ENCODE measurements at regions not wholly inside any gene's neighbourhood (a gene's known extent, or its start where the extent isn't known, plus 50 kb on each side); places are given as distances from the start of the nearest gene placed in this dataset.

DNA sequence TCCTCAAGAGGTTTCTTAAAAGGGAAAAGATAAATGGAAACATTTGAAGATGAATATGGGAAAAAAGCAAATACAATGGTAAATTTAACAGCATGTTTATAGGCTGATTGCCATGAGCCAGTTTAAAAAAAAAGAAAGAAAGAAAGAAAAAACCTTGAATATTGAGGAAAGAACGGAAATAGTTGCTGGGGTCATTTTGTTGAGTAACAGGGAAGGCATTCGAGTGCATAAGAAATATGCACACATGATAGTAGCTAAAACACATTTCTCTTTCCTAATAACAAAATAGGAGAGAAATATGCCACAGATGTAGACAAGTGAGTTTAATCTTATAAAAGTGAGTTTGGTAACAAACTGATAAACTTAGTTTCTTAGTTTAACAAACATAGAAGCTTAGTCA is 864.6 kb upstream of the ACO1 start:
- no peak overlapping the region for H4K91ac ChIP-seq (ENCODE audit: insufficient read length, low read depth, low read length)
- H3K9me3 Mint-ChIP-seq, result no peaks in the 10 kb centered on the region
- H3K4ac ChIP-seq (ENCODE audit: low read depth, low read length), result no peak overlapping the region
- H2BK15ac ChIP-seq (ENCODE audit: low read depth, low read length), result no peak overlapping the region
- H3K4me2 ChIP-seq (ENCODE audit: insufficient read depth, insufficient read length, low read length), result no peak overlapping the region
- TF ChIP-seq, protein P1, sequence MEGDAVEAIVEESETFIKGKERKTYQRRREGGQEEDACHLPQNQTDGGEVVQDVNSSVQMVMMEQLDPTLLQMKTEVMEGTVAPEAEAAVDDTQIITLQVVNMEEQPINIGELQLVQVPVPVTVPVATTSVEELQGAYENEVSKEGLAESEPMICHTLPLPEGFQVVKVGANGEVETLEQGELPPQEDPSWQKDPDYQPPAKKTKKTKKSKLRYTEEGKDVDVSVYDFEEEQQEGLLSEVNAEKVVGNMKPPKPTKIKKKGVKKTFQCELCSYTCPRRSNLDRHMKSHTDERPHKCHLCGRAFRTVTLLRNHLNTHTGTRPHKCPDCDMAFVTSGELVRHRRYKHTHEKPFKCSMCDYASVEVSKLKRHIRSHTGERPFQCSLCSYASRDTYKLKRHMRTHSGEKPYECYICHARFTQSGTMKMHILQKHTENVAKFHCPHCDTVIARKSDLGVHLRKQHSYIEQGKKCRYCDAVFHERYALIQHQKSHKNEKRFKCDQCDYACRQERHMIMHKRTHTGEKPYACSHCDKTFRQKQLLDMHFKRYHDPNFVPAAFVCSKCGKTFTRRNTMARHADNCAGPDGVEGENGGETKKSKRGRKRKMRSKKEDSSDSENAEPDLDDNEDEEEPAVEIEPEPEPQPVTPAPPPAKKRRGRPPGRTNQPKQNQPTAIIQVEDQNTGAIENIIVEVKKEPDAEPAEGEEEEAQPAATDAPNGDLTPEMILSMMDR (conservative IDR thresholded peaks at IDR 0.05), result no peak
- H3K79me1 ChIP-seq (ENCODE audit: insufficient read depth, low read depth, low read length, poor library complexity, severe bottlenecking), result no peaks in the 10 kb centered on the region
- no peak overlapping the region for H3K18ac ChIP-seq (ENCODE audit: insufficient read length, low read depth, low read length)
- H3K27ac Mint-ChIP-seq, result no peak overlapping the region; a peak in 1 of 7 replicates
- no CpG with 5 or more reads among the region's 2 CpGs for WGBS (ENCODE audit: extremely low coverage, insufficient read length, low lambda C conversion rate)
- H3K23ac ChIP-seq (ENCODE audit: insufficient read length, low read depth, low read length), result no peak overlapping the region
- H2BK12ac ChIP-seq (ENCODE audit: insufficient read length, low read depth, low read length), result no peak overlapping the region
- H4K20me1 ChIP-seq (ENCODE audit: control insufficient read depth, insufficient read depth, insufficient read length), result no peaks in the 10 kb centered on the region
- no peaks in the 10 kb centered on the region for H3K36me3 Mint-ChIP-seq (ENCODE audit: insufficient read depth in 1 of 3, low read depth in 3 of 3)
- no peak for DNase-seq
- no peak overlapping the region for H3T11ph ChIP-seq (ENCODE audit: low read length)
- H3K27ac ChIP-seq (ENCODE audit: insufficient read length, low read depth, low read length), result no peak overlapping the region
- H3K27me3 Mint-ChIP-seq (ENCODE audit: low read depth), result no peaks in the 10 kb centered on the region
- no peak overlapping the region for H4K5ac ChIP-seq (ENCODE audit: insufficient read length, low read depth, low read length)
- no peaks in the 10 kb centered on the region for H3K79me2 ChIP-seq (ENCODE audit: insufficient read depth, low read length)
- no peak overlapping the region for H4K8ac ChIP-seq (replicated peaks; ENCODE audit: insufficient read length, low read depth, low read length)
- no peaks in the 10 kb centered on the region for H3K4me1 Mint-ChIP-seq
- no peaks in the 10 kb centered on the region for H3K9me3 ChIP-seq (ENCODE audit: control insufficient read depth, low read depth, low read length)
- H2BK5ac ChIP-seq (ENCODE audit: insufficient read length, low read length), result no peak overlapping the region
- H2BK20ac ChIP-seq (ENCODE audit: low read depth, low read length, poor library complexity, severe bottlenecking), result no peak overlapping the region
- H3K27me3 ChIP-seq (ENCODE audit: insufficient read depth, low read length), result no peaks in the 10 kb centered on the region
- H2AFZ ChIP-seq (ENCODE audit: low read length), result no peak overlapping the region
- H3K56ac ChIP-seq (ENCODE audit: insufficient read length, low read depth, low read length), result no peak overlapping the region
- H3K23me2 ChIP-seq (ENCODE audit: insufficient read length, low read depth, low read length, poor library complexity, severe bottlenecking), result no peaks in the 10 kb centered on the region
- H3K14ac ChIP-seq (ENCODE audit: insufficient read depth, low read length), result no peak overlapping the region
- H3K4me1 ChIP-seq (ENCODE audit: insufficient read depth, low read length), result no peaks in the 10 kb centered on the region; the same call in 1 of the 2 replicates
- H3K9ac ChIP-seq (ENCODE audit: extremely low read depth, insufficient read length, low read length), result no peak overlapping the region
- H2AK5ac ChIP-seq (ENCODE audit: insufficient read length, low read length), result no peak overlapping the region
- H3K4me3 Mint-ChIP-seq, result no peak overlapping the region
- no peak overlapping the region for H2BK120ac ChIP-seq (ENCODE audit: low read depth, low read length, poor library complexity, severe bottlenecking)

All from H9 (cell line).